Osteoblast (primary cell): ENCODE measurements at regions not wholly inside any gene's neighbourhood (a gene's known extent, or its start where the extent isn't known, plus 50 kb on each side); places are given as distances from the start of the nearest gene placed in this dataset.

Source experiments
- DNase-seq: peaks from one replicate; pipeline ENCODE4 v3.0.0; 2011; ENCODE audit warnings: low spot score, mixed read lengths; ENCODE audit not compliant: insufficient read length; ENCODE audit errors: missing footprints
- H2AFZ ChIP-seq: 2 replicates; pipeline ENCODE4 v1.6.0; 2011; ENCODE audit warnings: mild to moderate bottlenecking, low read length
- H3K27ac ChIP-seq: 2 replicates; pipeline ENCODE4 v1.5.1; 2011; ENCODE audit warnings: mild to moderate bottlenecking, low read depth, low read length, moderate library complexity
- H3K27me3 ChIP-seq: 2 replicates; pipeline ENCODE4 v1.6.0; 2012; ENCODE audit warnings: mild to moderate bottlenecking, control low read depth, inconsistent platforms, low read length, moderate library complexity; ENCODE audit not compliant: insufficient read depth
- H3K36me3 ChIP-seq: 2 replicates; pipeline ENCODE4 v1.5.1; 2011; ENCODE audit warnings: mild to moderate bottlenecking, low read length, control low read depth, moderate library complexity; ENCODE audit not compliant: insufficient read depth
- H3K4me1 ChIP-seq: 2 replicates; pipeline ENCODE4 v1.5.1; 2011; ENCODE audit warnings: mild to moderate bottlenecking, low read length, control low read depth, moderate library complexity; ENCODE audit not compliant: insufficient read depth
- H3K4me2 ChIP-seq: 2 replicates; pipeline ENCODE4 v1.6.0; 2011; ENCODE audit warnings: mild to moderate bottlenecking, low read length; ENCODE audit not compliant: insufficient read depth
- H3K4me3 ChIP-seq: fragments of 200-600 bp; sonication (generic); 3 replicates; pipeline ENCODE4 v1.5.1; 2012; ENCODE audit warnings: mild to moderate bottlenecking, low read length, inconsistent platforms; ENCODE audit not compliant: insufficient read depth
- H3K79me2 ChIP-seq: 2 replicates; pipeline ENCODE4 v1.6.0; 2012; ENCODE audit warnings: mild to moderate bottlenecking, low read length, control low read depth, inconsistent platforms; ENCODE audit not compliant: insufficient read depth
- H3K9me3 ChIP-seq: 2 replicates; pipeline ENCODE4 v1.5.1; 2011; ENCODE audit warnings: low read depth, low read length, control low read depth
- H4K20me1 ChIP-seq: 2 replicates; pipeline ENCODE4 v1.6.0; 2012; ENCODE audit warnings: mild to moderate bottlenecking, low read length, control low read depth; ENCODE audit not compliant: insufficient read depth
- CTCF ChIP-seq: IDR thresholded peaks from 2 replicates; pipeline ENCODE4 v1.5.1; 2011; ENCODE audit warnings: mild to moderate bottlenecking, low read depth, low read length, moderate library complexity; ENCODE audit errors: extremely low read depth

- no peak overlapping the region for H2AFZ ChIP-seq
- no peak overlapping the region for H3K4me2 ChIP-seq
- no peak overlapping the region for H3K27ac ChIP-seq
- no peaks in the 10 kb centered on the region for H3K79me2 ChIP-seq
- no peak for TF ChIP-seq CTCF
- DNase-seq, result no peak
- peaks cover 12% of the 10 kb centered on the region for H3K4me1 ChIP-seq
- H4K20me1 ChIP-seq, result no peaks in the 10 kb centered on the region
- peaks cover 35% of the 10 kb centered on the region for H3K27me3 ChIP-seq
- no peaks in the 10 kb centered on the region for H3K36me3 ChIP-seq
- no peaks in the 10 kb centered on the region for H3K9me3 ChIP-seq
- H3K4me3 ChIP-seq, result no peak overlapping the region
Observed at GRCh38 chr20:57881466-57882385, 171.9 kb upstream of the PMEPA1 start.

DNA sequence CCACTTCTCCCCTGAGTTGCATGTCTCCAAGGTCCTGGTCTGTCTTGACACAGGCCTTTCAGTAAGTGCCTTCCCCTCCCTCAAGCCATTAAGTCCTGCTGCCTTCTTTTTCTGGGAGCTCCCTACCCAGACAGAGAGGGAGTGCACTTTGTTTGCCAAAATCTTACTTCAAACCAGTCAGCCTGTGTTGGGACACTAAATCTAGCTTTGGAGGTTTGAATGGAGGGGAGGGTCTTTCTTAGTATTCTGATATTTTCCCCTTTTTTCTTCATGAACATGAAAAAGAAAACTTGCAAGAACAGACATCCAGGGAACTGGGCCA, 170.7 kb upstream of the PMEPA1 start:
- Histone ChIP-seq H3K36me3 (no peaks in the 10 kb centered on the region), H2AFZ (peak overlapping the region; percentile 51), H4K20me1 (no peaks in the 10 kb centered on the region), H3K4me3 (no peak overlapping the region), H3K79me2 (no peaks in the 10 kb centered on the region), H3K4me1 (peaks cover 12% of the 10 kb centered on the region), H3K4me2 (peak overlapping the region; percentile 24), H3K27me3 (peaks cover 45% of the 10 kb centered on the region), H3K27ac (no peak overlapping the region), H3K9me3 (no peaks in the 10 kb centered on the region)
- no peak for DNase-seq
- TF ChIP-seq CTCF, result no peak

GRCh38 chr20:57879779-57880570, 170.2 kb upstream of the PMEPA1 start:
- Histone ChIP-seq H3K4me1 (peaks cover 12% of the 10 kb centered on the region), H3K36me3 (no peaks in the 10 kb centered on the region), H3K27me3 (peaks cover 45% of the 10 kb centered on the region), H4K20me1 (no peaks in the 10 kb centered on the region), H3K9me3 (no peaks in the 10 kb centered on the region), H3K4me3 (no peak overlapping the region), H3K27ac (no peak overlapping the region), H3K79me2 (no peaks in the 10 kb centered on the region), H3K4me2 (peak overlapping the region; percentile 24), H2AFZ (peak overlapping the region; percentile 51)
- DNase-seq, result no peak
- TF ChIP-seq CTCF, result no peak

- no peak for TF ChIP-seq CTCF
- no peaks in the 10 kb centered on the region for H3K36me3 ChIP-seq
- no peak overlapping the region for H2AFZ ChIP-seq
- H4K20me1 ChIP-seq, result no peaks in the 10 kb centered on the region
- no peaks in the 10 kb centered on the region for H3K79me2 ChIP-seq
- H3K4me1 ChIP-seq, result peaks cover 12% of the 10 kb centered on the region
- no peak overlapping the region for H3K4me3 ChIP-seq
- H3K27me3 ChIP-seq, result peaks cover 45% of the 10 kb centered on the region
- H3K9me3 ChIP-seq, result no peaks in the 10 kb centered on the region
- no peak overlapping the region for H3K27ac ChIP-seq
- DNase-seq, result no peak
- no peak overlapping the region for H3K4me2 ChIP-seq
Observed at GRCh38 chr20:57879437-57879778, 169.6 kb upstream of the PMEPA1 start.
